Caco-2 (cell line): ENCODE measurements at regions not wholly inside any gene's neighbourhood (a gene's known extent, or its start where the extent isn't known, plus 50 kb on each side); places are given as distances from the start of the nearest gene placed in this dataset.

Source experiments
- BruUV-seq: library from RNA; stranded (reverse); fragments of 400-500 nt; replicated peaks from 2 replicates; lab custom pipeline; 2021; lab: Mats Ljungman, UMichigan
- CTCF ChIA-PET: fragments of 300-600 bp; sonication (Branson Sonifier 250); formaldehyde crosslinking; loops from one replicate; lab custom pipeline; 2022; ENCODE audit warnings: antibody characterized with exemption; lab: Charles Lee
- POLR2A ChIA-PET: fragments of 300-600 bp; sonication (Branson Sonifier 250); formaldehyde crosslinking; loops from one replicate; lab custom pipeline; 2022; ENCODE audit warnings: antibody characterized with exemption; lab: Charles Lee
- DNase-seq, 2 experiments: peaks; one replicate each; pipeline versions ENCODE4 v3.0.0 to v3.0.0-alpha.2; 2020 to 2022
- H3K27me3 ChIP-seq: replicated peaks from 2 replicates; pipeline ENCODE4 v1.6.0; 2011; ENCODE audit warnings: low read length; ENCODE audit not compliant: control insufficient read depth, insufficient read depth
- H3K36me3 ChIP-seq: 2 replicates; pipeline ENCODE4 v1.5.1; 2011; ENCODE audit warnings: low read length; ENCODE audit not compliant: control insufficient read depth, insufficient read depth
- H3K4me1 ChIP-seq: fragments of 250-450 bp; sonication (Bioruptor Pico); 2 replicates; pipeline ENCODE4 v1.5.1; 2020; ENCODE audit warnings: mild to moderate bottlenecking
- H3K4me3 ChIP-seq: 2 replicates; pipeline ENCODE4 v1.5.1; 2011; ENCODE audit warnings: low read depth, mild to moderate bottlenecking, control low read depth, low read length
- H3K9me3 ChIP-seq: fragments of 250-450 bp; sonication (Bioruptor Pico); 2 replicates; pipeline ENCODE4 v1.5.1; 2020; ENCODE audit warnings: mild to moderate bottlenecking, moderate library complexity
- H3K27ac Mint-ChIP-seq: one replicate; pipeline ENCODE4 v1.8.0; 2022; ENCODE audit warnings: mixed read lengths; ENCODE audit not compliant: unreplicated experiment
- H3K27me3 Mint-ChIP-seq: one replicate; pipeline ENCODE4 v1.8.0; 2022; ENCODE audit warnings: mixed read lengths; ENCODE audit not compliant: insufficient read depth, unreplicated experiment
- H3K36me3 Mint-ChIP-seq: one replicate; pipeline ENCODE4 v1.8.0; 2022; ENCODE audit warnings: mild to moderate bottlenecking, mixed read lengths; ENCODE audit not compliant: insufficient read depth, unreplicated experiment
- H3K4me1 Mint-ChIP-seq: one replicate; pipeline ENCODE4 v1.8.0; 2022; ENCODE audit warnings: low read depth, mixed read lengths; ENCODE audit not compliant: unreplicated experiment
- H3K4me3 Mint-ChIP-seq: one replicate; pipeline ENCODE4 v1.8.0; 2022; ENCODE audit warnings: mild to moderate bottlenecking, moderate library complexity, mixed read lengths; ENCODE audit not compliant: unreplicated experiment
- H3K9me3 Mint-ChIP-seq: one replicate; pipeline ENCODE4 v1.8.0; 2022; ENCODE audit warnings: mixed read lengths; ENCODE audit not compliant: unreplicated experiment
- intact Hi-C: fragments of 100-400 bp; cut with micrococcal nuclease; formaldehyde crosslinking; loops from one replicate; pipeline ENCODE4 v1.10.0; 2022; ENCODE audit not compliant: unreplicated experiment
- TF ChIP-seq, protein P1 (sequence below), 2 experiments: fragments of 200-600 bp in 1 of 2; IDR thresholded peaks; 1 replicate in 1 of 2; 2 replicates in 1 of 2; pipeline versions ENCODE4 v1.5.1 to v1.8.0; 2011 to 2022; ENCODE audit warnings: antibody characterized with exemption in 1 of 2, control low read depth in 1 of 2, inconsistent platforms in 1 of 2, low read depth in 1 of 2, low read length in 1 of 2, mild to moderate bottlenecking in 1 of 2, moderate library complexity in 1 of 2; ENCODE audit not compliant: insufficient read depth in 1 of 2, severe bottlenecking in 1 of 2, unreplicated experiment in 1 of 2

DNA sequence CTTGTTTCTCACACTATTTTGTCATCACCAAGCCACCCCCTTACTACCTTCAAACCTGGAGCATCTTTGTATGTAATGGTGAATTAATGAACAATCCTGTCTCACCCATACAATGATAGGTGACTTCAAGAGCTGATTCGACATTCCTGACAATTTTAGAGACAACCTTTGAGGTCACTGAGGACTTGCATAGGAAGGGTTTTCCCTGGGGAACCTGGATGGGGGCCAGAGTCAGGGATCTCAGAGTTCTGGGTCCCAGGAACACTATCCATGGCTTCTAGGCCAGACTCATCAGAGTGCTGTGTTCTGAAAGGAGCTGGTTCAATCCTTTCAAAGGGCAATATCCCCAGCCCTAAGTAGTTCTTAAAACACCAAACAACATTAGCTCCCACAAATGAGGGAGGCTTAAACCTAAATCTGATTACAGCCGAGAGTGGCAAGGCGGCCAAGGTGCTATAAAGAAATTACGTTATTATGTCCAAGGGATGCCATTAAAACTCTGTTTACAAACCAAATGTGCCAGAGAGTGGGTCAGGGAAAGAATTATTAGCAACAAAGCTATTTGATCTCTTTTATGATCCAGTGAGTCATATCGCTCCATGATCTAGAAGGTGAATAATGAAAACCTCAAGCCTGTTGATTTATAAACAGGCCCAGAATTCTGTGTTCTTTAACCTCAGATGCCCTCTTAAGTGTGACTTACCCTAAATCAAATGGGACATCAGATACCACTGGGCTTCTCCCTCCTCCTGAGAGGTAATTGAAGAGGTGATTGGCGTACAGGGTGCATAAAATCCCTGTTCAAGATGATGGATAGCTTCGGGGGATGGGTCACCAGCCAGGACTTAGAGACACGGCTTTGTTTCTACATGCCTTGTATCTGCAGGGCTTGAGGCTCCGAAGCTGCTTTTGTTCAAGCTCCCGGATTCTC, 230.2 kb upstream of the TBX3 start:
- no peaks in the 10 kb centered on the region for H3K36me3 Mint-ChIP-seq
- H3K27me3 ChIP-seq = no peaks in the 10 kb centered on the region
- peaks cover 11% of the 10 kb centered on the region for H3K4me1 Mint-ChIP-seq
- intact Hi-C loops = no loop called here
- H3K36me3 ChIP-seq = no peaks in the 10 kb centered on the region
- no peak overlapping the region for H3K27ac Mint-ChIP-seq
- no peaks in the 10 kb centered on the region for H3K27me3 Mint-ChIP-seq
- CTCF ChIA-PET = no interaction called here
- DNase-seq = no peak
- TF ChIP-seq, protein P1, sequence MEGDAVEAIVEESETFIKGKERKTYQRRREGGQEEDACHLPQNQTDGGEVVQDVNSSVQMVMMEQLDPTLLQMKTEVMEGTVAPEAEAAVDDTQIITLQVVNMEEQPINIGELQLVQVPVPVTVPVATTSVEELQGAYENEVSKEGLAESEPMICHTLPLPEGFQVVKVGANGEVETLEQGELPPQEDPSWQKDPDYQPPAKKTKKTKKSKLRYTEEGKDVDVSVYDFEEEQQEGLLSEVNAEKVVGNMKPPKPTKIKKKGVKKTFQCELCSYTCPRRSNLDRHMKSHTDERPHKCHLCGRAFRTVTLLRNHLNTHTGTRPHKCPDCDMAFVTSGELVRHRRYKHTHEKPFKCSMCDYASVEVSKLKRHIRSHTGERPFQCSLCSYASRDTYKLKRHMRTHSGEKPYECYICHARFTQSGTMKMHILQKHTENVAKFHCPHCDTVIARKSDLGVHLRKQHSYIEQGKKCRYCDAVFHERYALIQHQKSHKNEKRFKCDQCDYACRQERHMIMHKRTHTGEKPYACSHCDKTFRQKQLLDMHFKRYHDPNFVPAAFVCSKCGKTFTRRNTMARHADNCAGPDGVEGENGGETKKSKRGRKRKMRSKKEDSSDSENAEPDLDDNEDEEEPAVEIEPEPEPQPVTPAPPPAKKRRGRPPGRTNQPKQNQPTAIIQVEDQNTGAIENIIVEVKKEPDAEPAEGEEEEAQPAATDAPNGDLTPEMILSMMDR (IDR thresholded peaks at IDR 0.05; ENCODE audit: insufficient read depth in 1 of 2, low read depth in 1 of 2, low read length in 1 of 2, severe bottlenecking in 1 of 2, unreplicated experiment in 1 of 2) = no peak
- no peak overlapping the region for H3K4me3 Mint-ChIP-seq
- POLR2A ChIA-PET = no interaction called here
- H3K9me3 Mint-ChIP-seq = peaks cover 6% of the 10 kb centered on the region
- H3K4me1 ChIP-seq = peaks cover 17% of the 10 kb centered on the region
- no TSS peak for BruUV-seq
- H3K4me3 ChIP-seq = no peak overlapping the region
- H3K9me3 ChIP-seq = no peaks in the 10 kb centered on the region

- Histone ChIP-seq H3K4me3 (no peak overlapping the region), H3K27me3 (no peaks in the 10 kb centered on the region), H3K9me3 (no peaks in the 10 kb centered on the region), H3K4me1 (peaks cover 5% of the 10 kb centered on the region; the same call in 1 of the 2 replicates), H3K36me3 (no peaks in the 10 kb centered on the region)
- Mint-ChIP-seq H3K4me1 (peaks cover 11% of the 10 kb centered on the region), H3K27me3 (no peaks in the 10 kb centered on the region), H3K36me3 (no peaks in the 10 kb centered on the region), H3K27ac (no peak overlapping the region), H3K9me3 (peaks cover 6% of the 10 kb centered on the region), H3K4me3 (no peak overlapping the region)
- DNase-seq = no peak
- intact Hi-C loops = no loop called here
- ChIA-PET CTCF (no interaction called here), POLR2A (no interaction called here)
- TF ChIP-seq, protein P1 (IDR thresholded peaks at IDR 0.05; ENCODE audit: insufficient read depth in 1 of 2, low read depth in 1 of 2, low read length in 1 of 2, severe bottlenecking in 1 of 2, unreplicated experiment in 1 of 2) = no peak
- no TSS peak for BruUV-seq
Measured at GRCh38 chr12:114912811-114913210, 228.8 kb upstream of the TBX3 start.

DNA sequence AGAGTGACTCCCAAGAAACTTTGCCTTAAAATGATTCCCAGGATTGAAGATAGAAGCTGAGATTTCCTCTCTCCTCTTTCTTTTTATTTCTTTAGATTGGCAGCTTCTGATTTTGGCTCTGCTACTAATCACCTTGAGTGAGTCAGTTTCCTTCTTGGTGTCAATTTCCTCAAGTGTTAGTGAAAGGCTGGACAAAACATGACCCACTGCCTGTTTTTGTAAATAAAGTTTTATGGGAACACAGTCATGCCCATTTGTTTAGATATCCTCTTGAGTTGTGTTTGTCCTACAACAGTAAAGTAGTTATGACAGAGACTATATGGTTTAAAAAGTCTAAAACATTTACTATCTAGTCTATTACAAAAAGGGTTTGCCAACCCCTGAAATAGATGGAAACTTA, 227.2 kb upstream of the TBX3 start:
- no peak overlapping the region for H3K27ac Mint-ChIP-seq
- CTCF ChIA-PET = no interaction called here
- no peak overlapping the region for H3K4me3 Mint-ChIP-seq
- Histone ChIP-seq H3K9me3 (no peaks in the 10 kb centered on the region), H3K4me3 (no peak overlapping the region), H3K36me3 (no peaks in the 10 kb centered on the region), H3K27me3 (no peaks in the 10 kb centered on the region), H3K4me1 (peaks cover 5% of the 10 kb centered on the region; the same call in 1 of the 2 replicates)
- no peak for DNase-seq
- peaks cover 6% of the 10 kb centered on the region for H3K9me3 Mint-ChIP-seq
- intact Hi-C loops = no loop called here
- peaks cover 4% of the 10 kb centered on the region for H3K4me1 Mint-ChIP-seq
- TF ChIP-seq, protein P1 (IDR thresholded peaks at IDR 0.05; ENCODE audit: insufficient read depth in 1 of 2, low read depth in 1 of 2, low read length in 1 of 2, severe bottlenecking in 1 of 2, unreplicated experiment in 1 of 2) = no peak
- BruUV-seq = no TSS peak
- H3K36me3 Mint-ChIP-seq = no peaks in the 10 kb centered on the region
- H3K27me3 Mint-ChIP-seq = no peaks in the 10 kb centered on the region
- POLR2A ChIA-PET = no interaction called here
